ENCODE measurements at regions not wholly inside any gene's neighbourhood (a gene's known extent, or its start where the extent isn't known, plus 50 kb on each side); places are given as distances from the start of the nearest gene placed in this dataset.

DNA sequence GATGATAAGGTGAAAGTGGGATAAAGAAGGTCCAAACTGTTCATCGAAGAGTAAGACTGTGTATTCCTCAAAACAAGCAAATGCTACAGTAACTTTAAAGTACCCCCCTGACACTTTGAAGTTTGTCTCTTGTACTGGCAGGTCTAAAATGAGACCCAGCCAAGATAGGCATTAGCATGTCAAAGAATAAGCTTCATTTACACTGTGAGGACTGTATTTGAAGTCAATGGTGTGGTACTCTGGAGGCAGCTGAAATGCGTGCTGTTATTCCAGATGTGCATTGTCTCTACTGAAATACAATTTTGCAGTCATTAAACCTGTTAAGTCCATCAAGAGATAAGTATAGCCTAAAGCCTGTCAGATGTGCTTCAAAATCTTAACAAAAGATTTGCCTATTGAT is 288.9 kb upstream of the TECRL start:
- TF ChIP-seq POLR2A (IDR thresholded peaks at IDR 0.05; ENCODE audit: control extremely low read depth in 1 of 2, low read depth in 2 of 2, low read length in 2 of 2) (no peak), RAD21 (IDR thresholded peaks at IDR 0.05 in 1 of 2, conservative IDR thresholded peaks at IDR 0.05 in 1 of 2; ENCODE audit: low read depth in 2 of 2, low read length in 2 of 2) (no peak), CBX5 (IDR thresholded peaks at IDR 0.05; ENCODE audit: low read depth, low read length) (no peak), YY1 (IDR thresholded peaks at IDR 0.05; ENCODE audit: low read depth, low read length) (no peak), RNF2 (IDR thresholded peaks at IDR 0.05; ENCODE audit: borderline replicate concordance, low read depth, low read length, missing control alignments, poor library complexity, severe bottlenecking) (no peak), EZH2 (IDR thresholded peaks at IDR 0.05; ENCODE audit: low read depth, low read length, severe bottlenecking) (no peak)
- TF ChIP-seq, protein P1, sequence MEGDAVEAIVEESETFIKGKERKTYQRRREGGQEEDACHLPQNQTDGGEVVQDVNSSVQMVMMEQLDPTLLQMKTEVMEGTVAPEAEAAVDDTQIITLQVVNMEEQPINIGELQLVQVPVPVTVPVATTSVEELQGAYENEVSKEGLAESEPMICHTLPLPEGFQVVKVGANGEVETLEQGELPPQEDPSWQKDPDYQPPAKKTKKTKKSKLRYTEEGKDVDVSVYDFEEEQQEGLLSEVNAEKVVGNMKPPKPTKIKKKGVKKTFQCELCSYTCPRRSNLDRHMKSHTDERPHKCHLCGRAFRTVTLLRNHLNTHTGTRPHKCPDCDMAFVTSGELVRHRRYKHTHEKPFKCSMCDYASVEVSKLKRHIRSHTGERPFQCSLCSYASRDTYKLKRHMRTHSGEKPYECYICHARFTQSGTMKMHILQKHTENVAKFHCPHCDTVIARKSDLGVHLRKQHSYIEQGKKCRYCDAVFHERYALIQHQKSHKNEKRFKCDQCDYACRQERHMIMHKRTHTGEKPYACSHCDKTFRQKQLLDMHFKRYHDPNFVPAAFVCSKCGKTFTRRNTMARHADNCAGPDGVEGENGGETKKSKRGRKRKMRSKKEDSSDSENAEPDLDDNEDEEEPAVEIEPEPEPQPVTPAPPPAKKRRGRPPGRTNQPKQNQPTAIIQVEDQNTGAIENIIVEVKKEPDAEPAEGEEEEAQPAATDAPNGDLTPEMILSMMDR (IDR thresholded peaks at IDR 0.05; ENCODE audit: control extremely low read depth in 1 of 3, insufficient read depth in 1 of 3, low read depth in 1 of 3, low read length in 3 of 3), result no peak
- TF ChIP-seq, protein P2, sequence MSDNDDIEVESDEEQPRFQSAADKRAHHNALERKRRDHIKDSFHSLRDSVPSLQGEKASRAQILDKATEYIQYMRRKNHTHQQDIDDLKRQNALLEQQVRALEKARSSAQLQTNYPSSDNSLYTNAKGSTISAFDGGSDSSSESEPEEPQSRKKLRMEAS (IDR thresholded peaks at IDR 0.05), result no peak
